Large intestine (tissue), 3 donors: ENCODE measurements at regions not wholly inside any gene's neighbourhood (a gene's known extent, or its start where the extent isn't known, plus 50 kb on each side); places are given as distances from the start of the nearest gene placed in this dataset.

Experiments used
- DNase-seq, 2 donors: peaks; one replicate each; pipeline versions ENCODE4 v3.0.0 to v3.0.0-alpha.2; 2013
- H3K27ac ChIP-seq: one replicate; pipeline ENCODE4 v1.5.1; 2013; ENCODE audit warnings: low read length
- H3K27me3 ChIP-seq: 2 replicates; pipeline ENCODE4 v1.6.1; 2013; ENCODE audit warnings: low read length; ENCODE audit not compliant: control insufficient read depth, insufficient read depth
- H3K36me3 ChIP-seq: 2 replicates; pipeline ENCODE4 v1.6.1; 2013; ENCODE audit warnings: low read length; ENCODE audit not compliant: control insufficient read depth, insufficient read depth
- H3K4me1 ChIP-seq: one replicate; pipeline ENCODE4 v1.6.1; 2013; ENCODE audit warnings: low read length; ENCODE audit not compliant: control insufficient read depth, insufficient read depth
- H3K4me3 ChIP-seq: one replicate; pipeline ENCODE4 v1.5.1; 2013; ENCODE audit warnings: low read length
- H3K9me3 ChIP-seq: one replicate; pipeline ENCODE4 v1.6.1; 2013; ENCODE audit warnings: mild to moderate bottlenecking, low read depth, low read length, moderate library complexity; ENCODE audit not compliant: control insufficient read depth
- WGBS: methylation state at CpG from one replicate; pipeline ENCODE4 v1.1.5; 2013; ENCODE audit warnings: low lambda C conversion rate; ENCODE audit not compliant: insufficient coverage; 5-methylcytosine and 5-hydroxymethylcytosine counted together

DNA sequence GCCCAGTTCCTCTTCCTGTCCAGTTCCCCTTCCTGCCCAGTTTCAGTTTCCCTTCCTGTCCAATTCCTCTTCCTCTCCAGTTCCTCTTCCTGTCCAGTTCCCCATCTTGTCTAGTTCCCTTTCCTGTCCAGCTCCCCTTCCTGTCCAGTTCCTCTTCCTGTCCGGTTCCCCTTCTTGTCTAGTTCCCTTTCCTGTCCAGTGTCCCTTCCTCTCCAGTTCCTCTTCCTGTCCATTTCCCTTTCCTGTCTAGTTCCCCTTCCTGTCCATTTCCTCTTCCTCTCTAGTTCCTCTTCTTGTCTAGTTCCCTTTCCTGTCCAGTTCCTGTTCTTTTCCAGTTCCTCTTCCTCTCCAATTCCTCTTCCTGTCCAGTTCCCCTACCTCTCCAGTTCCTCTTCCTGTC is 68.1 kb upstream of the ADCY1 start:
- H3K27ac ChIP-seq, result no peak overlapping the region
- 86% methylated on average over 1 of the region's 1 CpG for WGBS
- no peaks in the 10 kb centered on the region for H3K36me3 ChIP-seq
- H3K4me3 ChIP-seq, result no peak overlapping the region
- no peaks in the 10 kb centered on the region for H3K4me1 ChIP-seq
- DNase-seq, result no peak
- no peaks in the 10 kb centered on the region for H3K27me3 ChIP-seq
- no peaks in the 10 kb centered on the region for H3K9me3 ChIP-seq

DNA sequence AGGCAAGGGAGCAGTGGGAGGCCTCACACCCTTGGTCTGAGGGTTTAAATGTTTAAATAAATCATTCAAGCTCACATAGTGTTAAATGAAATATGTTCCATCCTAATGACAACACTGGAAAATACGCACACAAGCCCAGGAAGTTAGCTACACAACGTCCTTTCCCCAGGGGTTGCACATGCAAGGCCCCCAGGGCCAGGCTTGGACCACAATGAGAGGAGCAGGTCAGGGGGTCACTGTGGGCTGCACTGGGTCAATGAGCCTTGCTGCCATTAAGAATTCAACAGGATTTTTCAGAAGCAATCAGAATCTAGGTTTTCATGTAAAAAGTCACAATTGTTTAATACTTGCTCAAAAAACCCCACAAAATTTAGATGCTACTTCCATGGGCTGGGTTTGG is 64.9 kb upstream of the ADCY1 start:
- Histone ChIP-seq H3K4me3 (no peak overlapping the region), H3K36me3 (no peaks in the 10 kb centered on the region), H3K4me1 (no peaks in the 10 kb centered on the region), H3K9me3 (no peaks in the 10 kb centered on the region), H3K27me3 (no peaks in the 10 kb centered on the region), H3K27ac (no peak overlapping the region)
- WGBS, result no CpG with 5 or more reads among the region's 2 CpGs
- DNase-seq, result no peak

DNA sequence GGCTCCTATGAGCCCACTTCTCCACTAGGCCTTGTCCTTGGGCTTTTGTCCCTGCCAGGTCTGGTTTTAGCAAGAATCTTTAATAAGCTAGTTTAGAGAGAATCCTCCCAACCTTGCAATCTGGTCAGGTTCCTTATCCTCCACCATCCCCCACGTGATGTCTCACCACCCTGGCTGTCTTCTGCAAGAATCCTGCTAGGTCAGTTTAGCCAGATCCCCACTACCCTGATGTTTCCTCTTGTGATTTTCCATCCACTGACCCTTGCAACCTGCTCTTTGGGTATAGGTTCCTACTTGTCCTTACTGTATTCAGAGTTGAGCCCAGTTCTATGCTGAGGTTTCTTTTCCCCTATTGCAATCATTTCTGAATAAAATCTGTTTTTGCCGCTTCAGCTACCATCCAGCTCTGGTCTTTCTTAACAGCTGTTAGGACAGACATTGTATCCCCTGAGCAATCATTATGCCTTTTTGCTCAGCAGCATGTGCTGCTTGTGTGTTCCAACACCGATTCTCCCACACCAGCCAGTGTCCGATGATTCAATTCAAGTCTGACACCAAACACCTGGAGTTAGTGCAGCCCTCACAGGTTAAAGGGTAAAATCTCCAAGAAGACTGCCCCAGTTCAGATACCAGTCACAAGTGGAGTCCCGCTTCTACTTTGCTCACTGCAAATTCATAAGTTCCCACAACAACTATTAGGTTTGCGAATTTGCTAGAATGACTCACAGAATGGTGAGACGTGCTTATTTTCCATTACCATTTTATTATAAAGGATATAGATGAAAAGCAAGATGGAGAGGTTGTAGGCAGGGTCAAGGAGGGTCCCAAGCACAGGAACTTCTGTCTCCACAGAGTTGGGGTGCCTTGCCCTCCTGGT is 62.2 kb upstream of the ADCY1 start:
- Histone ChIP-seq H3K27ac (no peak overlapping the region), H3K9me3 (no peaks in the 10 kb centered on the region), H3K4me1 (no peaks in the 10 kb centered on the region), H3K36me3 (no peaks in the 10 kb centered on the region), H3K4me3 (no peak overlapping the region), H3K27me3 (no peaks in the 10 kb centered on the region)
- DNase-seq, result no peak
- WGBS, result no CpG with 5 or more reads among the region's 7 CpGs

DNA sequence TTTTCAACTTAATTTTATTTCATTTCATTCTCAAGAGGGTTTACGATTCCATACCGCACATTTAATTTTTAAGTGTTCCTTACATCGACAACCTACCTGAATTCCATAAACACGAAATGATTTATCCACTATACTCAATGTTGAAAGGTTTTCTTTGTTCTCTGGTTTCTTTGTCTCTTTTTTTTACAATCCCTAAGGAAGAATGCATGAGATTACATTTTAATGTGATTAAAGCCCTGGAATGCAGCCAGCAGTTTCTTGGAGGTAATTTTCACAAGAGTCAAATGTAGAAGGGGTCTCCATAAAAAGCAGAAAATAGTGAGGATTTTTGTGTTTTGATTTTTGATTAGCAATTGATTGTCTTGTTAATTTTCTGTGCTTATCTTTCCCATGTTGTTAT is 59.2 kb upstream of the ADCY1 start:
- no peak overlapping the region for H3K4me3 ChIP-seq
- 84% methylated on average over 4 of the region's 4 CpGs for WGBS
- no peak for DNase-seq
- no peaks in the 10 kb centered on the region for H3K9me3 ChIP-seq
- no peaks in the 10 kb centered on the region for H3K27me3 ChIP-seq
- H3K27ac ChIP-seq, result no peak overlapping the region
- H3K36me3 ChIP-seq, result no peaks in the 10 kb centered on the region
- H3K4me1 ChIP-seq, result no peaks in the 10 kb centered on the region

DNA sequence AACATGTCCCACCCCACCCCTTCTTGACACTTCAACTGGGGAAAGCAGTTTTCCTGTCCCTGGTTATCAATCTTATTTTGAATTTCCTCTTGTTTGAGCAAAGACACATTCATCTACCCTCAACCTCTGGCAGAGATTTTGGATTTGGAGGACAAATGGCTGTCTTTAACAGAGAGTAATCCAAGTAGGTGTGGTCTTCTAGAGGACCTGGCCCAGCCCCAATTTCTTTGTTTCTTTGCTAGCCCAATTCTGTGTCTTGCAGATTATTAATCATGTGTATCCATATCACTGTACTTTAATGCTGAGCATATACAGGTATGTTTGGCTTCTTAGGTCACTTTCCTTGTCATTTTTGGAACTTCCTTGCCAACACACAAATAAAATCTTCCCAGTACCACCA is 58.8 kb upstream of the ADCY1 start:
- no peak for DNase-seq
- H3K36me3 ChIP-seq, result no peaks in the 10 kb centered on the region
- H3K27ac ChIP-seq, result no peak overlapping the region
- H3K4me3 ChIP-seq, result no peak overlapping the region
- H3K4me1 ChIP-seq, result no peaks in the 10 kb centered on the region
- H3K9me3 ChIP-seq, result no peaks in the 10 kb centered on the region
- no peaks in the 10 kb centered on the region for H3K27me3 ChIP-seq
